PC-9 (cell line): ENCODE measurements at regions not wholly inside any gene's neighbourhood (a gene's known extent, or its start where the extent isn't known, plus 50 kb on each side); places are given as distances from the start of the nearest gene placed in this dataset.
"Not testable (repeated sequence)": the region's sequence is repeated elsewhere in the genome, so short reads cannot be mapped to it uniquely, and the experiment has no call there.

ENCODE experiments used
- BruUV-seq: library from RNA; stranded (reverse); fragments of 400-500 nt; replicated peaks from 2 replicates; lab custom pipeline; 2021; lab: Mats Ljungman, UMichigan
- CTCF ChIA-PET: fragments of 300-600 bp; sonication (Branson Sonifier 250); formaldehyde crosslinking; loops from one replicate; lab custom pipeline; 2022; ENCODE audit warnings: antibody characterized with exemption; lab: Charles Lee
- POLR2A ChIA-PET: fragments of 300-600 bp; sonication (Branson Sonifier 250); formaldehyde crosslinking; loops from one replicate; lab custom pipeline; 2022; ENCODE audit warnings: antibody characterized with exemption; ENCODE audit not compliant: unreplicated experiment; lab: Charles Lee
- DNase-seq, 2 experiments: peaks; one replicate each; pipeline versions ENCODE4 v3.0.0 to v3.0.0-alpha.2; 2015 to 2022; ENCODE audit warnings: mixed read lengths in 1 of 2
- H2AFZ ChIP-seq: fragments of 200-600 bp; sonication (generic); 2 replicates; pipeline ENCODE4 v1.8.1; 2017; ENCODE audit warnings: antibody characterized with exemption
- H3F3A ChIP-seq: fragments of 200-600 bp; sonication (generic); 2 replicates; pipeline ENCODE4 v1.8.1; 2017; ENCODE audit warnings: antibody characterized with exemption, mild to moderate bottlenecking, low read depth; ENCODE audit not compliant: insufficient read depth
- H3K27ac ChIP-seq: fragments of 200-600 bp; sonication (generic); 2 replicates; pipeline ENCODE4 v1.6.1; 2016; ENCODE audit warnings: mixed run types
- H3K27me3 ChIP-seq: fragments of 200-600 bp; sonication (generic); 2 replicates; pipeline ENCODE4 v1.6.1; 2016; ENCODE audit warnings: low read depth, mixed run types; ENCODE audit not compliant: insufficient read depth
- H3K36me3 ChIP-seq: fragments of 200-600 bp; sonication (generic); 2 replicates; pipeline ENCODE4 v1.6.1; 2016; ENCODE audit warnings: low read depth, mixed run types
- H3K4me1 ChIP-seq: fragments of 200-600 bp; sonication (generic); replicated peaks from 2 replicates; pipeline ENCODE4 v1.6.1; 2016; ENCODE audit warnings: mixed run types; ENCODE audit not compliant: insufficient read depth
- H3K4me2 ChIP-seq: fragments of 200-600 bp; sonication (generic); 2 replicates; pipeline ENCODE4 v1.6.1; 2017; ENCODE audit warnings: mixed run types
- H3K4me3 ChIP-seq: fragments of 200-600 bp; sonication (generic); 2 replicates; pipeline ENCODE4 v1.6.1; 2016; ENCODE audit warnings: mixed run types
- H3K79me2 ChIP-seq: fragments of 200-600 bp; sonication (generic); 2 replicates; pipeline ENCODE4 v1.6.1; 2017; ENCODE audit warnings: low read depth, mixed run types
- H3K9me2 ChIP-seq: fragments of 200-600 bp; sonication (generic); 2 replicates; pipeline ENCODE4 v1.8.1; 2017; ENCODE audit warnings: mild to moderate bottlenecking; ENCODE audit not compliant: insufficient read depth
- H3K9me3 ChIP-seq: fragments of 200-600 bp; sonication (generic); 2 replicates; pipeline ENCODE4 v1.8.1; 2016; ENCODE audit warnings: low read depth; ENCODE audit not compliant: insufficient read depth
- H4K20me1 ChIP-seq: fragments of 200-600 bp; sonication (generic); 2 replicates; pipeline ENCODE4 v1.8.1; 2017; ENCODE audit not compliant: insufficient read depth
- EZH2 ChIP-seq: fragments of 200-600 bp; sonication (generic); IDR thresholded peaks from 2 replicates; pipeline ENCODE4 v1.8.0; 2017; ENCODE audit warnings: antibody characterized with exemption, low read depth
- intact Hi-C: fragments of 100-400 bp; cut with micrococcal nuclease; formaldehyde crosslinking; loops from one replicate; pipeline ENCODE4 v1.10.0; 2022; ENCODE audit not compliant: unreplicated experiment
- TF ChIP-seq, protein P1 (sequence below): fragments of 200-600 bp; sonication (generic); conservative IDR thresholded peaks from 2 replicates; pipeline ENCODE4 v1.6.1; 2017; ENCODE audit warnings: mixed run types, antibody characterized with exemption, mild to moderate bottlenecking, moderate library complexity

- Histone ChIP-seq H3K9me2 (no peaks in the 10 kb centered on the region), H3K27me3 (no peaks in the 10 kb centered on the region), H2AFZ (peak overlapping the region; percentile 98), H4K20me1 (no peaks in the 10 kb centered on the region), H3K36me3 (peaks cover 3% of the 10 kb centered on the region; the same call in 1 of the 2 replicates), H3K4me3 (peak overlapping the region; percentile 98), H3F3A (no peaks in the 10 kb centered on the region; the same call in 1 of the 2 replicates), H3K27ac (peak overlapping the region; percentile 88), H3K9me3 (no peaks in the 10 kb centered on the region), H3K79me2 (peaks cover 20% of the 10 kb centered on the region), H3K4me2 (peak overlapping the region; percentile 95), H3K4me1 (0 out of 2 replicates have a peak, but pooled peaks cover 6% of the 10 kb centered on the region)
- TF ChIP-seq EZH2 = no peak
- TF ChIP-seq, protein P1, sequence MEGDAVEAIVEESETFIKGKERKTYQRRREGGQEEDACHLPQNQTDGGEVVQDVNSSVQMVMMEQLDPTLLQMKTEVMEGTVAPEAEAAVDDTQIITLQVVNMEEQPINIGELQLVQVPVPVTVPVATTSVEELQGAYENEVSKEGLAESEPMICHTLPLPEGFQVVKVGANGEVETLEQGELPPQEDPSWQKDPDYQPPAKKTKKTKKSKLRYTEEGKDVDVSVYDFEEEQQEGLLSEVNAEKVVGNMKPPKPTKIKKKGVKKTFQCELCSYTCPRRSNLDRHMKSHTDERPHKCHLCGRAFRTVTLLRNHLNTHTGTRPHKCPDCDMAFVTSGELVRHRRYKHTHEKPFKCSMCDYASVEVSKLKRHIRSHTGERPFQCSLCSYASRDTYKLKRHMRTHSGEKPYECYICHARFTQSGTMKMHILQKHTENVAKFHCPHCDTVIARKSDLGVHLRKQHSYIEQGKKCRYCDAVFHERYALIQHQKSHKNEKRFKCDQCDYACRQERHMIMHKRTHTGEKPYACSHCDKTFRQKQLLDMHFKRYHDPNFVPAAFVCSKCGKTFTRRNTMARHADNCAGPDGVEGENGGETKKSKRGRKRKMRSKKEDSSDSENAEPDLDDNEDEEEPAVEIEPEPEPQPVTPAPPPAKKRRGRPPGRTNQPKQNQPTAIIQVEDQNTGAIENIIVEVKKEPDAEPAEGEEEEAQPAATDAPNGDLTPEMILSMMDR = no peak
- no peak for DNase-seq
- intact Hi-C loops = no loop called here
- BruUV-seq = no TSS peak
- ChIA-PET POLR2A (interaction anchor here (0.5 to 0.6 kb wide), 3 partner anchors 52 to 1201 kb away, joined by 3 to 8 read pairs (median 4); no protein-coding TSS in a partner anchor), CTCF (interaction anchor here (0.6 to 0.7 kb wide), 2 partner anchors 52 to 350 kb away, joined by 5 to 12 read pairs; no protein-coding TSS in a partner anchor)
Observed at GRCh38 chr7:67301667-67302066, 305.0 kb downstream of the TYW1 start.

GRCh38 chr7:67302113-67303039 is 305.7 kb downstream of the TYW1 start:
- CTCF ChIA-PET = interaction anchor here (0.6 kb wide), 1 partner anchor 52 kb away, joined by 12 read pairs; no protein-coding TSS in a partner anchor
- H3F3A ChIP-seq = no peaks in the 10 kb centered on the region; the same call in 1 of the 2 replicates
- peak overlapping the region; percentile 88 for H3K27ac ChIP-seq
- peak overlapping the region; percentile 98 for H3K4me3 ChIP-seq
- peak; percentile 96 to 99 for DNase-seq
- H3K4me2 ChIP-seq = peak overlapping the region; percentile 95
- H3K9me2 ChIP-seq = no peaks in the 10 kb centered on the region
- peaks cover 20% of the 10 kb centered on the region for H3K79me2 ChIP-seq
- H3K9me3 ChIP-seq = no peaks in the 10 kb centered on the region
- TF ChIP-seq, protein P1 = no peak; the same call in 1 of the 2 replicates
- no peak for TF ChIP-seq EZH2
- H3K36me3 ChIP-seq = peaks cover 8% of the 10 kb centered on the region; the same call in 1 of the 2 replicates
- H2AFZ ChIP-seq = peak overlapping the region; percentile 98
- POLR2A ChIA-PET = interaction anchor here (0.5 to 0.8 kb wide), 6 partner anchors 52 to 1201 kb away, joined by 3 to 8 read pairs (median 4); no protein-coding TSS in a partner anchor
- no peaks in the 10 kb centered on the region for H3K27me3 ChIP-seq
- intact Hi-C loops = no loop called here
- H3K4me1 ChIP-seq = 0 out of 2 replicates have a peak, but pooled peaks cover 6% of the 10 kb centered on the region
- no TSS peak for BruUV-seq
- no peaks in the 10 kb centered on the region for H4K20me1 ChIP-seq

DNA sequence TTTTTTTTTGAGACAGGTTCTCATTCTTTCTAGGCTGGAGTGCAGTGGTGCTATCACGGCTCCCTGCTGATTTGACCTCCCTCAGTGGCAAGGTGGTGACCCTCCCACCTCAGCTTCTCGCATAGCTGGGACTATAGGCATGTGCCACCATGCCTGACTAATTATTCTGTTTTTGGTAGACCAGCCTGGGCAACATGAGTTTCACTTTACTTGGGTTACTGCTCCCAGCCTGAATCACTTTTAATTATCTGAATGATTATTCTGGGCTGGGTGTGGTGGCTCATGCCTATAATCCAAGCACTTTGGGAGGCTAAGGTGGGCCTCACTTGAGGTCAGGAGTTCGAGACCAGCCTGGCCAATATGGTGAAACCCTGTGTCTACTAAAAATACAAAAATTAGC is 308.2 kb downstream of the TYW1 start:
- H4K20me1 ChIP-seq, H3K27me3 ChIP-seq, intact Hi-C loops, H3K4me2 ChIP-seq, H3K9me3 ChIP-seq, H3K36me3 ChIP-seq, H2AFZ ChIP-seq, POLR2A ChIA-PET, H3K4me1 ChIP-seq, CTCF ChIA-PET, DNase-seq, BruUV-seq, H3K9me2 ChIP-seq, H3K4me3 ChIP-seq, H3K27ac ChIP-seq, H3F3A ChIP-seq: not testable (repeated sequence)
- peaks cover 20% of the 10 kb centered on the region for H3K79me2 ChIP-seq
